Skin epidermis (tissue), 12 donors: ENCODE measurements at regions not wholly inside any gene's neighbourhood (a gene's known extent, or its start where the extent isn't known, plus 50 kb on each side); places are given as distances from the start of the nearest gene placed in this dataset.
"Not testable (repeated sequence)": the region's sequence is repeated elsewhere in the genome, so short reads cannot be mapped to it uniquely, and the experiment has no call there.

Source experiments
- H3K27ac ChIP-seq, 21 experiments: fragments of 200-600 bp; sonication (generic) in 11 of 21; one replicate each; pipeline ENCODE4 v1.5.0; 2020; ENCODE audit warnings: mild to moderate bottlenecking in 3 of 21, inconsistent platforms in 2 of 21, moderate library complexity in 2 of 21
- H3K4me3 ChIP-seq, 7 experiments: fragments of 200-600 bp; sonication (generic) in 2 of 7; one replicate each; pipeline ENCODE4 v1.5.0; 2020; ENCODE audit warnings: inconsistent platforms in 2 of 7, mild to moderate bottlenecking in 2 of 7, moderate library complexity in 1 of 7

DNA sequence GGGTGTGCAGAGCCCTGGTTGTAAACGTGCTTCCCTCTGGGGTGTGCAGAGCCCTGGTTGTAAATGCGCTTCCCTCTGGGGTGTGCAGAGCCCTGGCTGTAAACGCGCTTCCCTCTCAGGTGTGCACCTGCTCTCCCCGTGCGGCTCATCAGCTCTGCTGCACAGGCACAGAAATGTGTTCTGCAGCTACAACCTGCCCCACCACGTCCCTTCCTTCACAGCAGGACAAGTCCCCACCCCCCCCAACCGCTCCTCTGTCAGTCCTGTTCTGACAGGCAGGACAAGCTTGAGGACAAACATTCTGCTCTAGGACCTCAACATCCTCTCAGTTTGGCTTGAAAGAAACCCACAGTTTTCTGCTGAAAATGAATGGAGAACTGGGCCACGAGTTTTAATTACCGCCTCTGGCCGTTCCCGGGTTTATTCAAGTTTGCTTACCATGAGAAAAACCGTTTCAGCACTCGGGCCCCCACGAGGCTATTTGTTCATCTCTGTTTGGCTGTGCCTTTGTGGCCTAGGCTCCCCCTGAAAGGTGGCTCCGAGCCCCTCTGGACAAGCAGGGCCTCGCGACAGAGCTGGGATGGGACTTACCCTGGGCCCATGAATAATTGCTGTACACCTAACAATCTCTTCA lies 81.0 kb upstream of the ASB18 start:
- H3K4me3 ChIP-seq = no peak overlapping the region
- H3K27ac ChIP-seq = no peak overlapping the region

DNA sequence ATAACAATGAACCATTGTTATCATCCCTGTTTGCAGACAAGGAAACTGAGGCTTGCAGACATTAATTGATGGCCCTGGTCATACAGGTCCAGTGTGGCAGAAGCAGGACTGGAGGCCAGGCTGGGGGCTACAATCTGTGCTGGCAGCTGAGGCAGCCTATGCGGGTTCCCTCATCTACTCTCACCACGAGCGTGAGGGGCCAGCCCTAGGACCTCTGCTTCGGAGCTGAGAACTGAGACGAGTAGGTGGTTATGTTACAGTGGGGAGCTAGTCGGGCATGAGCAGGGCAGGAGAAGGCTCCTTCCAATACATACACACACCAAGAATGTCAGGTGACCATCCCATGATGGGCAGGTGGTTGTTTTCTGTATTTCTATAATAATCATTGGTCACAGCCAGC lies 82.2 kb upstream of the ASB18 start:
- no peak overlapping the region for H3K27ac ChIP-seq
- no peak overlapping the region for H3K4me3 ChIP-seq

DNA sequence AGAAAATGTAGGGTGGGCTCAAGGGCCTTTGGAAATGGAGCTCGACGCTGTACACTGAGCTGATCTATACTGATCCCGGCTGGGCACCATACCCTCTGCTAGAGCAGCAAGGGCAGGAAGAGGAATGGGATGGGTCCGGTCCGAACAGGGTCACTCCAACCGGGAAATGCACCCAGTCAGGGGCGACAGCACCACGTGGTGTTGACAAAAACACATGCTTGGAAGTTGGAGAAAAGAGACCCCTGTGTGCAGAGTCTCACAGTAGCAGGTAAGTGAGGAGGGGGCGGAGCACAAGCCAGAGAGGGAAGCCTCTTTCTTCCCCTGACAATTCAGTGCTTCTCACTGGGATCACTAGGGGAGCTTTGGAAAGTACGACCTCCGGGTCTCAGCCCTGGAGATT lies 84.1 kb upstream of the ASB18 start:
- Histone ChIP-seq H3K4me3 (no peak overlapping the region), H3K27ac (no peak overlapping the region)

DNA sequence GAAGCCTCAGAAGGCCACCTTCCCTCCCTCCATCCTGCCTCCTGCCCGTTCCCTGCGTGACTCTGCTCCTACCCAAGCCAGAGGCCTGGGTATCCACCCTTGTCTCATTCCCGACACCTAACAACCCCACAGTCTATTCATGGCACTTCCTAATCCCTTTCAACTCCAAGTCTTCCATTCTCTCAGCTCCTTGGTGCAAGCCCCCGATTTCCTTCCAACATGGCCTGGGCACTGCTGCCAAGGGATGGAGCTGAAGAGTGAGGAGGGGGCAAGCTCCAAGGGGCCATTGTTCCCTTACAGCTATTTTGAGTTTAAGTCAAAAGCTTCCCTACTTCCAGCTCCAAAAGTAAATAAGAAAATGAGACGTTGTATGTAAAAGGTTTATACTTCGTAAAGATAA lies 84.8 kb upstream of the ASB18 start:
- no peak overlapping the region for H3K27ac ChIP-seq
- no peak overlapping the region for H3K4me3 ChIP-seq

DNA sequence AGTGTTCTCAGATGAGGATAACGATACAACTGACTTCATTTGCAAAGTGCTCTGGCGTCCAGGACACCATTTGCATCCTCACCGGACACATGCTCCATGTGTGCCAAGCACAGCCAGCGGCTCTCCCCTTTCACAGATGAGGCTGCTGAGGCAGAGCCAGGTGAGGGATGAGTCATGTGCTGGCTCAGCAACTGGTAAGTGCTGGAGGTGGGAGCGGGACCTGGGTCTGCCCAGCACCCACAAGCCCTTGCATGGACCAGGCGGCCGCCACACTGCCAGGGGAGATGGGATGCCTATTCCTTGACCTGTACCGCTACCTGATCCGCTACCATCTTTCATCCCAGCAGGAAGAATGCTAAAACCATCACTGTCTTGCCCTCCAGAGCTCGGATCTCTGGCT lies 86.2 kb upstream of the ASB18 start:
- H3K27ac ChIP-seq = no peak overlapping the region

DNA sequence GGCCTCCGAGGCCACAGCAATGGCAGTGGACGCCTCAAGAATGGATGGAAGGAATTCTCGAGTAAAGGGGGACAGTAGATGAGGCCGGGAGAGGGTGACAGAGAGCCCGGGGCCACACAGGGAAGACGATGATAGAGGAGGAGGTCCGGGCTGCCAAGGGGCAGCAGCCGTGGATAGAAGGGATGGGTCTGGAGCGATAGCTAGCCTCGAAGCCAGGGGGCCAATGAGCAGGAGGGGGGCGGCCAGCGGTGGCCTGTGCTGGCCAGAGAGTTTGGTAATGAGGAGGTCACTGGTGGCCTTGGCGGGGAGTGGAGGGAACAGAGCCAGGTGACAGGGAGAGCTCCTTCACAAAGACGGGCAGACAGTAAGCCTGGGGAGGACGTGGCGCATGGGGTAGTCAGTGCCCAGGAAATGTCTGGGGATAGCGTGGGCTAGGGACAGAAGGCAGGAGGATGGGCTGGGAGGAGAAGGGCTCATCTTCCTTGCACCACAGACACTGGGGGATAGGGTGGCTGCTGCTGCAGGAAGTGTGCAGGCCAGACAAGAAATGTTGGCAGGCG lies 87.8 kb upstream of the ASB18 start:
- Histone ChIP-seq H3K4me3 (no peak overlapping the region), H3K27ac (no peak overlapping the region)

More for the DNA sequence above, 86.2 kb upstream of the ASB18 start:
- H3K4me3 ChIP-seq = no peak overlapping the region

DNA sequence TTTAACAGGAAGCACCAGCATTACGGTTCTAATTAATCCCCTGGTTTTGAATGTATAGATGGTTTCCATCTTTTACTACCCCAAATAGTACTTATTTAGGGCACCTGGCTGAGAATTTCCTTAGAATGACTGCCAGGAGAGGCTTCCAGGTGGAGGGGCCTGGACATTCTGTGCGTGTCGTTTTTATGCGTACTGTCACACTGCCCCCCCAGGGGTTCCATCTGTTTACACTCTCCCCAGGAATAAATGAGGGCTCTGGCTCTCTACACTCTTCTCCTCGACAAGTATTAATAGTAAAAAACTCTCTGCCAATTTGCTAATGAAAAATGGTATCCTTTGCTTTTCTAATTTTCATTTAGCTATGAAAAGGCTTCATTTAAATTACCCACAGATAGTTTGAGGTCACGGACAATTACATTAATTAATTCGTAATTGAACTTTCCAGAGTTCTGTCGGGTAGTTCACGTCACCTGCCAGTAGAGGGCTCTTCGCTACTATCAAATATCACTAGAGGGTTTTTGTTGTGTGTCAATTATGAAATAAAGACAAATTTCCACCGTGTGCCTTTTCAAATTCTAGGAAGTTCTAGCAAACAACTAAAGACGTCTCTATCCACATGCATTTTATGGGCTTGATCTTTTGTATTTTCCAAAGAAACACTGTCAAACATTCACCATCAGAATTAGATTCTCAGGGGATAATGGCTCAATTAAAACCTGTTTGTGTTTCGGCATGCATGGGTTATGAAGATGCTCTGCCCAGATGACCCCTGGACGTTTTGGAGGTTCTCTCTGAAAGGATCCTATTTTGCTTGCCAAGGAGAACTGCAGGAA lies 88.8 kb upstream of the ASB18 start:
- Histone ChIP-seq H3K27ac (no peak overlapping the region), H3K4me3 (no peak overlapping the region)

DNA sequence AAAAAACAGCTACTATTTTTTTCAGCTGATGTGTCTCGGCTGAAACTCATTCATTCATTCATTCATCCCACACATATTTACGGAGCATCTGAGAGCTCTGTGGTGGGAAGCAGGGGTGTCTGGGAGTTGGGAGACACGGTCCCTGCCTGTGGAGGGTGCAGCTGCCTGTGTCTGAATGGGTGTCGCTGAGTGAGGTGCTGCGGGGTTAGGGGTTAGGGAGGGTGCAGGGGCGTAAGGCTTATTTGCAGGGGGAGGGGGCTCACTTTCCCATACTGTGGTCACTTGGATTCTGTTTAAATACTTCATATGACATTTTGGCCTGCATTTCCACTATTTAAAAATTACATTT lies 89.4 kb upstream of the ASB18 start:
- no peak overlapping the region for H3K4me3 ChIP-seq
- H3K27ac ChIP-seq = no peak overlapping the region

DNA sequence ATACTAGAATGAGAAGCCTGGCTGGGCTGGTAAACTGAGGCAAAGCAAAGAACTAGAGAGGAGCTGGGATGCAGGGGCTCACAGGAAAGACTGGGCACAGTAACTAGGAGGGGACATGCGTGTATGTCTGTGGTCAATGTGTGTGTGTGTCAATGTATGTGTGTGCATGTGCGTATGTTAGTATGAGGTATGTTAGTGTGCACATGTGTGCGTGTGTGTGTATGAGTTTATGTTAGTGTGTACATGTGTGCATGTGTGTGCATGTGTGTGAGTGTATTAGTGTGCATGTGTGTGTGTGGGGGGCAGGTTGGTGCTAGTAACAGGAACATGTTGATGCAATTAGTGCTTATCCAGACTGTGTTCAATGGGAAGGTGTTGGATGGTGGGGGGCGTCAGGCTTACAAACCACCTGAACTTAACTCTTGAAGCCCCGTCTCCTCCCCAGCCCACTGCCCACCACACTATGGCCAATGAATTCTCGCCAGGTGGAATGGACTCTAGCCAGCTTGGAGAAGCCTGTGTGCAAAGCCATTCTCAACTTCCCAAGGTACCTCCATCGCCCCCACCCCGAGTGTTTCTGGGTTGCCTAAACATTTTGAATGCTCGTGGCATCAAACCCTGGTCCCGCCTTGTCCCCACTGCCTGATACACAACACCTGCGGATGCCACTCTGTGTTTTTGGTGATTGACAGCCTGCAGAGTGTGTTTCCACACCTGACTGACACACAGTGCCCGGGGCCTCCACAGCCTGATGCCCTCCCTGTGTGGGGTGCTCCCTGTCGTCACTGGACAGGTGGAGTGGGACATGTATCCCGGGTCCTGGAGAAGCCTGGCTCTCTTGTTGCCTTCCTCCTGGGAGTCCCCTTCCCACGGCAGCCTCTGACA lies 90.1 kb upstream of the ASB18 start:
- Histone ChIP-seq H3K4me3 (no peak overlapping the region), H3K27ac (no peak overlapping the region)

DNA sequence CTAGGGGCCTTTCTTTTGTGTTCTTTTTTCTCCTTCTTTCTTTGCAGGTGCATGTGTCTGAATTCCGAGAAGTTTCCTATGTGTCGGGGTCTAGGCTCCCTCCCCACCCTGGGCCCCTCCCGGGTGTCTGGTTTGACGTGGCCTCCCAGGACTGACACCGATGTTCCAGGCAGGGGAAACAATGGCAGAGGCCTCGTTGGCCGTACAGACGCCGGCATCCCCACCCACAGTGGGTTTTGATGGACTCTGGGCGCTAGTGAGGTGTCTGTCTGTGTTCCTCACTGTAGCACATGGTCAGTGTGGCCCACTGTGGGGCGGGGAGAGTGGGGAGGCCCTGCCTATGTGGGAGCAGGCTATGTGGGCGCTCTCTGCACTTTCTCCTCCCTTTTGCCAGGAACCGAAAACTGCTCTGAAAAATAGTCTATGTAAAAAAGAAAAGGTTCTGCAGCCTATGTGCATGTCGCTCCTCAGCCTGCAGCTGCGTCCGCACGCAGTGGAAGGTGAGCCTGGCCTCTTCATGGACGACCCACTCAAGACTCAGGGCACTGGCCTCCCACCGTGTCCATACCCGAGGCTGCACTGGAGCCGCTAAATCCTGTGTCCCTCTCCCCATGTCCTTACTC lies 90.9 kb upstream of the ASB18 start:
- Histone ChIP-seq H3K27ac (no peak overlapping the region), H3K4me3 (no peak overlapping the region)

DNA sequence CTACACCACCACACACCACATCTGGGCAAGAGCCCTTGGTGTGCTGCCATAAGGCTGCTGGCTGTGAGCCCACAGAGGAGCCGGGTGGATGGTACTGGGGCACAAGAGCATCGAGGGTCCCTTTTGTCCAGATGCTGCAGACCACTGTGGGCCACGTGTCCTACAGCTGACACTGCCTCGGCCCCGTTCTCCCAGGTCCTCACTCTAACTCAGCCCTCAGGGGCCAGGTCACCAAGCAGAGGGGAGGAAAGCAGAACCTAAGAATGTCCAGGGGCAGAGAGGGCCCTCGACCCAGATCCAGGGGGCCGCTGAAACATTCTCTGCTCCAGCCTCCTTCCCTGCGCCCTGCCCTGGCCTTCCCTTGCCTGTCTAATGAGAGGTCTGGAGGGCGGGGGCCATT lies 91.7 kb upstream of the ASB18 start:
- no peak overlapping the region for H3K27ac ChIP-seq
- no peak overlapping the region for H3K4me3 ChIP-seq

DNA sequence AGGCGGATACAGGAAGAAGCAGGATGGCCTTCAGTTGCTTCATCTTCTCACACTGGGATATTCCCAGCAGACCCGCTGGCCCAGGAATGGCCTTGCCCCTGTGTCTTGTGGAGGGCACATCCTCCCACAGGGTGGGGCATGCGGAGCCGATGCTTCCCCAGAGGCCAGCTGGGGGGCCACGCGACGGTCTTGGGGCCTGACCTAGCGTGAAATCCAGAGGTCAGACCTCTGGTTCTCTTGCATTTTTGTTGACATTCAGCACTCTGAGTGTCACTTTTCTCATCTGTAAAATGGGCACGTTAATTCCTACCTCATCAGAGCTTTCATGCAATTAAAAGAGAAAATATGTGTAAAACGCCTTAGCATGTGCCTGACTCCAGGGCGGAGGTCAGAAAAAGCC lies 92.1 kb upstream of the ASB18 start:
- not testable (repeated sequence) for H3K4me3 ChIP-seq, H3K27ac ChIP-seq

DNA sequence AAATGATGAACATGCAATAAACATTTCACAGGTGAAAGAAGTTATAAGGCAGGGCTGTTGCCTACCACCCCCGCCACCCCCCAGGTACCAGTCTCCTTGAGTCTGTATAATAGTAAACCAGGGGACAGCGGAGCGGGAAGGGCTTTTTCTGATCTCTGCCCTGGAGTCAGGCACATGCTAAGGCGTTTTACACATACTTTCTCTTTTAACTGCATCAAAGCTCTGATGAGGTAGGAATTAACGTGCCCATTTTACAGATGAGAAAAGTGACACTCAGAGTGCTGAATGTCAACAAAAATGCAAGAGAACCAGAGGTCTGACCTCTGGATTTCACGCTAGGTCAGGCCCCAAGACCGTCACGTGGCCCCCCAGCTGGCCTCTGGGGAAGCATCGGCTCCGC lies 94.3 kb upstream of the ASB18 start:
- H3K4me3 ChIP-seq, H3K27ac ChIP-seq: not testable (repeated sequence)

DNA sequence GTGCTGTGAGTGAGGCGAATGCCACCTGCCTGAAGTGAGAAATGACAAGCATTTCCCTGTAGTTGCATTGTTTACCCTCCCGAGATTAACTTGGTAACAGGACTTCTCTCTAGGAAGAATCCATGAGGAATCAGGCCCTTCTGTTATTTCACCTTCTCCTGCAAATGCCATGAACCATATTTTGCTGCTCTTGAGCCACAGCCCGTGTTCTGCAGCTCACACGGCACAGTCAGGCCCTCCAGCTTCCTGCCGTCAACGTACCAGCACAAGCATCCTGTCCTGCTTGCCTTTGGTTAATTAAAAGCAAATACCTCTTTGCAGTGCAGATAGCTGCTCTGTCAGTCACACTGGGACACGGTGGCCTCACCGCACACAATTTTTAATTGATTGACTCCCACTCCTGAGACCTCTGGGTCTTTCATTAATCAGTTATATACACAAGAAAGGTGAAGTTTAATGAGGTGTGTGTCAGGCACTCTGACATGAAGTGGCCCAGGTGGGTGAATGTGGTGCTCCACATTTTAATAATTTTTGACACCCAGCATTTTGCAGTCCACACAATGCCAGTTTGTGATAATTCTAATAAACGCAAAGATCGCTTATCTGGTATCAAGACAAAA lies 95.3 kb upstream of the ASB18 start:
- H3K4me3 ChIP-seq = no peak overlapping the region
- no peak overlapping the region for H3K27ac ChIP-seq

DNA sequence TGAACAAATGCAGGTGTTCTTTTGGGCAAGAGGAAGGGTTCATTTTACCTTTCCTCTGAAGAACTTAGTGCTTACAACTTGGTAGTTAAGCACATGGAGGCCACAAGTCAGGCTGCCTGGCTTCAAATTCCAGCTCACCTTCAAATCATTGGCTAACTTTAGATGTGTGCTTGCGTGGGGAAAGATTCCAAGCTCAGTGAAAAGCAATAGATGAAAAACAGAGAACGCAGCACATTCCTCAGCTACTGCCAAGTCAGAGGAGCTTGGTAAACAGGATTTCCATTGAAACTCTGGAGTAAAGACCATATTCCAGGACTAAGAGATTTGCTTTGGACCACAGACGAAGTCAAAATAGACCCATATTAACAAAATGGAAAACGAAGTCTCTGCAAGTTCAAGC lies 96.3 kb upstream of the ASB18 start:
- no peak overlapping the region for H3K27ac ChIP-seq
- no peak overlapping the region for H3K4me3 ChIP-seq

DNA sequence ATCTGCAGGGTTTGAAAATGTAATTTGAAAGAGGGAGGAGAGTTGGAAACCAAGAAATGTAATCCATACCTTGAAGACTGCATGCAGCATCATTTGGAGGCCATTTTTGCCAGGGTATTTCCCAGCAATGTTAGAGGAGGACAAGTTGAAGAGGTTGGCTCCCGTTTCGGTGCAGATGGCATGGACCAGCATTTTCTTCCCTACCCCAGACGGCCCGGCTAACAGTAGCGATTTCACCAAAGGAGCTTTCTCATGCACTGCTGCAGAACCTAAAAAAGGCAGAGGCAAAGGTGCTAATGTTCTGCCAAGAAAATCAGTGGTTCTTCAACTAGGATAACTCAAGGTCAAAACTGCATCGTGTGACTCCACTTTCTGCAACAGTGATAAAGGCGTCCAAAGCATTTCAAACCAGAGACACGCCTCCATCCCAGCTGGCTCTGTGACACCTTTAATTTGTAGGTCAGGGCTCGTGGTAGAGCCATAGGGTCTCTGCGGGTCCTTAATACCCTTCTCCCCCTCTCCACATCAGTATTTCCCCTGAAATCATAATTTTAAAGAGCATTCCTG lies 99.6 kb upstream of the ASB18 start:
- Histone ChIP-seq H3K4me3 (no peak overlapping the region), H3K27ac (no peak overlapping the region)

DNA sequence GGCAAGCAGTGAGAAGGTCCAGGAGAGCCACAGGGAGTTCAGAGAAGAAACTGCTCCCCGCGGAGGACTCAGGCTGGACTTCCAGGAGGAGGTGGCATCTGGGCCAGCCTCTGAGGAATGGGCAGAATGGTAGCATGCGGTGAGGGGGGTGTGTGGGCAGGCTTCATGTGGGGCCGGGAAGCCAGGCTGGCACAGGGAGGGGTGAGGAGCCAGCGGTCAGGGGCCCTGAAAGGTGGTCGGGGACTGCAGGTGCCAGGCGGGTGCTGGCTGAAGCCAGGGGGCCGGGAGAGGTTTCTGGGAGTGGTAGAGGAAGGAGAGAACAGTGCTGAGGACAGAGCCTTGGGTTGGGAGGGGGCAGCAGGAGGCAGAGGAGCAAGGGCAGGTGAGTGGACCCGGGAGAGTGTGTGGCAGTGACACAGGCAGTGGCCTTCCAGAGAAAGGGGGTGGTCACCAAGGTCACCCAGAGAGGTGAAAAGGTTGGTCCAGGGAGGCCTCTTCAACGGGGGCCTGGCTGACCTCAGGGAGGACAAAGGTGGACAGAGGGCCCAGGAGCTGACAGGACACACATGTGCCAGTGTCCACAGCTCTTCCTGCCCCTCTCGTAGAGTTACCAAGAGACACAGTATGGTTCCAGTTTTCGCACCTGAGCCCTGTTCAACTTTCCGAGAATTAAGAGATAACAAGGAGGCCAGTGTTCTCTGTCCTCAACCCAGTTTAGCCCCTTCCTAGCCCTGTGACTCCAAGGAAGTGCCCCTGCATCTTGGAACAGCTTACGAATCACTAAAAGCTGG lies 101.2 kb upstream of the ASB18 start:
- H3K4me3 ChIP-seq = no peak overlapping the region
- no peak overlapping the region for H3K27ac ChIP-seq

DNA sequence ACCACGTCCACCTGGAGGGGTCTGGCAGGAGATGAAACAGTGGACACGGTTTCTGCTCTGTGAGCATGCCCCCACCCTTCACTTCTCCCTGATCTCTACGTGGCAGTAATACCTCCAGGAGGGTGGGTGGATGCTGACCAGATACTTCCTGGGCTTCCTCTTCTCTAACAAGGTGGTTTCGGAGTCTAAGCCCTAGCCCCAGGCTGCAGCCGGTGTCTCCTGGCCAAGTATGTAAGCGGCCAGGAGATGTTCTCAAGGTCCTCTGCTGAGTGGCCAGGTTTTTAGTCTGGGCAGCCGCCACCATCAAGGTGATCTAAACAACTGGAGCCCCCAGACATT lies 101.8 kb upstream of the ASB18 start:
- Histone ChIP-seq H3K4me3 (no peak overlapping the region), H3K27ac (no peak overlapping the region)

DNA sequence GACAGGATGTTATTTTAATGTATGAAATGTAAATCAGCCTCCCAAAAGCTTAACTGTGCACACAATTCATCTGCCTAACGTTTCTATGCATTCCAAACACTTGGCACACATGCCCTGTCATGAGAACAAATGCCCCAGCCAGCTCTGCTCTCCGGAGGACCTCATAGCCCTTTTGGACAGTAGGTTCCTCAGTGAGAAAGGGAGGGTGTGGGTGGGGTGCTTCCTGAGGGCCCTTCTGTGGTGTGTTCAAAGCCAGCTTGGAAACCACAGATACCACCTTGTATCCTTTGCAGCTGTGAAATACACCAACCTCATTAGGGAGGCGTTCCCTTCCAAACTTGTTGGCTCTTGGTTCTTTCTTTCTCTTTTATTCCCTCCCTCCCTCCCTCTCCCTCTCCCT lies 102.2 kb upstream of the ASB18 start:
- no peak overlapping the region for H3K4me3 ChIP-seq
- no peak overlapping the region for H3K27ac ChIP-seq
